Kidney (tissue), 13 donors: ENCODE measurements at regions not wholly inside any gene's neighbourhood (a gene's known extent, or its start where the extent isn't known, plus 50 kb on each side); places are given as distances from the start of the nearest gene placed in this dataset.
"Not testable (repeated sequence)": the region's sequence is repeated elsewhere in the genome, so short reads cannot be mapped to it uniquely, and the experiment has no call there.

Experiments
- DNase-seq, 5 donors: peaks; one replicate each; pipeline ENCODE4 v3.0.0-alpha.2; 2013 to 2020
- FAIRE-seq: peaks from 2 replicates; lab custom pipeline; 2012; peaks lifted over from hg19 to GRCh38; lab: Jason Lieb, UNC
- H3K27ac ChIP-seq, 2 donors: one replicate each; pipeline ENCODE4 v1.7.0; 2013; ENCODE audit warnings: low read depth in 2 of 2, low read length in 2 of 2, inconsistent platforms in 1 of 2
- H3K27me3 ChIP-seq: one replicate; pipeline ENCODE4 v1.7.1; 2013; ENCODE audit warnings: low read length, inconsistent platforms; ENCODE audit not compliant: control insufficient read depth, insufficient read depth
- H3K36me3 ChIP-seq, 3 donors: one replicate each; pipeline versions ENCODE4 v1.7.0 to v1.7.1; 2013; ENCODE audit warnings: low read length in 3 of 3, control low read depth in 1 of 3, inconsistent platforms in 1 of 3; ENCODE audit not compliant: insufficient read depth in 3 of 3, control insufficient read depth in 2 of 3
- H3K4me1 ChIP-seq, 3 donors: one replicate each; pipeline versions ENCODE4 v1.7.0 to v1.7.1; 2013; ENCODE audit warnings: low read length in 3 of 3, inconsistent platforms in 1 of 3, low read depth in 1 of 3; ENCODE audit not compliant: control insufficient read depth in 2 of 3, insufficient read depth in 2 of 3
- H3K4me3 ChIP-seq, 3 donors: one replicate each; pipeline versions ENCODE4 v1.7.0 to v1.8.1; 2013; ENCODE audit warnings: low read length in 3 of 3, control low read depth in 1 of 3, inconsistent platforms in 1 of 3
- H3K9ac ChIP-seq, 3 donors: one replicate each; pipeline versions ENCODE4 v1.7.0 to v1.7.1; 2013; ENCODE audit warnings: low read length in 3 of 3, control low read depth in 1 of 3, inconsistent platforms in 1 of 3
- H3K9me3 ChIP-seq, 3 donors: one replicate each; pipeline versions ENCODE4 v1.7.0 to v1.7.1; 2013; ENCODE audit warnings: low read length in 3 of 3, control low read depth in 1 of 3, inconsistent platforms in 1 of 3; ENCODE audit not compliant: control insufficient read depth in 2 of 3, insufficient read depth in 1 of 3
- CTCF ChIP-seq: IDR thresholded peaks from 3 replicates; pipeline ENCODE4 v1.5.1; 2012; ENCODE audit warnings: mild to moderate bottlenecking, moderate library complexity, borderline replicate concordance; ENCODE audit not compliant: insufficient read depth; ENCODE audit errors: extremely low read depth
- intact Hi-C: fragments of 100-400 bp; cut with DNase I; formaldehyde crosslinking; loops from one replicate; pipeline ENCODE4 v1.11.1; 2022
- donor health status: control.
- donor health status: control.
- donor health status: control.
- donor health status: control.
- donor health status: control.
- donor health status: DM: yes; HTN: yes; CAD: no.
- donor health status: Normal renal cell carcinoma (clear cell type).

GRCh38 chr2:18271370-18272147 lies 288.9 kb downstream of the RDH14 start:
- no peak overlapping the region for H3K9ac ChIP-seq
- intact Hi-C loops: no loop called here
- no peaks in the 10 kb centered on the region for H3K9me3 ChIP-seq
- TF ChIP-seq CTCF: no peak
- no peaks in the 10 kb centered on the region for H3K27me3 ChIP-seq
- no peak overlapping the region for H3K27ac ChIP-seq
- no peak for FAIRE-seq
- H3K4me1 ChIP-seq: peaks cover 0 to 5% (median 0%) of the 10 kb centered on the region in 3 donors
- H3K36me3 ChIP-seq: no peaks in the 10 kb centered on the region
- DNase-seq: peak in 1 of 5 donors; percentile 52
- no peak overlapping the region for H3K4me3 ChIP-seq

GRCh38 chr2:18268400-18268799 lies 292.1 kb downstream of the RDH14 start:
- DNase-seq (no peak), FAIRE-seq (no peak)
- no peak overlapping the region for H3K9ac ChIP-seq
- H3K27me3 ChIP-seq: no peaks in the 10 kb centered on the region
- peaks cover 0 to 5% (median 0%) of the 10 kb centered on the region in 3 donors for H3K4me1 ChIP-seq
- no peaks in the 10 kb centered on the region for H3K9me3 ChIP-seq
- TF ChIP-seq CTCF: no peak
- H3K4me3 ChIP-seq: no peak overlapping the region
- H3K36me3 ChIP-seq: no peaks in the 10 kb centered on the region
- intact Hi-C loops: no loop called here
- no peak overlapping the region for H3K27ac ChIP-seq

- no peak overlapping the region for H3K9ac ChIP-seq
- no peaks in the 10 kb centered on the region for H3K27me3 ChIP-seq
- no peaks in the 10 kb centered on the region for H3K36me3 ChIP-seq
- FAIRE-seq (no peak), DNase-seq (no peak)
- H3K27ac ChIP-seq: no peak overlapping the region
- intact Hi-C loops: no loop called here
- no peaks in the 10 kb centered on the region for H3K9me3 ChIP-seq
- no peak overlapping the region for H3K4me3 ChIP-seq
- peaks cover 0 to 5% (median 0%) of the 10 kb centered on the region in 3 donors for H3K4me1 ChIP-seq
- no peak for TF ChIP-seq CTCF
Measured at GRCh38 chr2:18267501-18267900, 293.0 kb downstream of the RDH14 start.

- H3K27me3 ChIP-seq, H3K9me3 ChIP-seq, H3K4me3 ChIP-seq, FAIRE-seq, H3K9ac ChIP-seq, DNase-seq, H3K36me3 ChIP-seq, intact Hi-C loops, H3K4me1 ChIP-seq: not testable (repeated sequence)
- peak overlapping the region in 1 of 2 donors; percentile 15 for H3K27ac ChIP-seq
Measured at GRCh38 chr2:18266699-18267098, 293.8 kb downstream of the RDH14 start.
